ENCODE measurements at regions not wholly inside any gene's neighbourhood (a gene's known extent, or its start where the extent isn't known, plus 50 kb on each side); places are given as distances from the start of the nearest gene placed in this dataset.

- no peaks in the 10 kb centered on the region for H3K4me1 ChIP-seq (ENCODE audit: control insufficient read depth in 4 of 4, insufficient read depth in 4 of 4, low read length in 3 of 4)
- H3K27ac ChIP-seq (ENCODE audit: low read depth in 1 of 2, low read length in 2 of 2) = no peak overlapping the region
- no peak for DNase-seq (ENCODE audit: low spot score)
- 89% methylated on average over 5 of the region's 5 CpGs for WGBS
- H3K9ac ChIP-seq (ENCODE audit: low read depth in 1 of 2, low read length in 2 of 2) = no peak overlapping the region
- peaks cover 0 to 3% (median 1%) of the 10 kb centered on the region in 4 donors for H3K9me3 ChIP-seq (ENCODE audit: control insufficient read depth in 4 of 4, low read length in 3 of 4)
- no peak for TF ChIP-seq NR2F2 (IDR thresholded peaks at IDR 0.05)
- TF ChIP-seq JUND (IDR thresholded peaks at IDR 0.05) = no peak
- TF ChIP-seq FOXA1 (IDR thresholded peaks at IDR 0.05) = no peak
- no peak for TF ChIP-seq MAX (IDR thresholded peaks at IDR 0.05)
- TF ChIP-seq HNF4A (conservative IDR thresholded peaks at IDR 0.05) = no peak
- TF ChIP-seq ZBTB33 (IDR thresholded peaks at IDR 0.05) = no peak
- TF ChIP-seq FOXA2 (IDR thresholded peaks at IDR 0.05) = no peak
- TF ChIP-seq TAF1 (conservative IDR thresholded peaks at IDR 0.05) = no peak
- no peak for TF ChIP-seq GABPA (IDR thresholded peaks at IDR 0.05 in 1 of 2, conservative IDR thresholded peaks at IDR 0.05 in 1 of 2)
- TF ChIP-seq YY1 (IDR thresholded peaks at IDR 0.05) = no peak
- TF ChIP-seq CTCF (IDR thresholded peaks at IDR 0.05; ENCODE audit: low read depth, low read length, missing input control) = no peak
- TF ChIP-seq RAD21 (IDR thresholded peaks at IDR 0.05) = no peak
- no peak for TF ChIP-seq SP1 (IDR thresholded peaks at IDR 0.05)
- TF ChIP-seq EGR1 (IDR thresholded peaks at IDR 0.05; ENCODE audit: low read depth in 2 of 2) = no peak
- TF ChIP-seq ATF3 (IDR thresholded peaks at IDR 0.05) = no peak
- no peak for TF ChIP-seq RXRA (IDR thresholded peaks at IDR 0.05)
- TF ChIP-seq HNF4G (IDR thresholded peaks at IDR 0.05) = no peak
- TF ChIP-seq REST (IDR thresholded peaks at IDR 0.05) = no peak
- no peaks in the 10 kb centered on the region for H3K36me3 ChIP-seq (ENCODE audit: control insufficient read depth in 4 of 4, insufficient read depth in 3 of 4, low read depth in 1 of 4, low read length in 3 of 4)
- no peak overlapping the region for H3K4me3 ChIP-seq (ENCODE audit: low read depth in 1 of 3, low read length in 3 of 3)
- H3K27me3 ChIP-seq (ENCODE audit: control insufficient read depth in 4 of 4, insufficient read depth in 4 of 4, low read length in 3 of 4) = no peaks in the 10 kb centered on the region
These were observed 237.5 kb upstream of the ROPN1 start for GRCh38 chr3:124229420-124229819.

Data from liver (tissue), 8 donors.